ENCODE measurements at regions not wholly inside any gene's neighbourhood (a gene's known extent, or its start where the extent isn't known, plus 50 kb on each side); places are given as distances from the start of the nearest gene placed in this dataset.

- no peak for DNase-seq
These were observed 83.0 kb upstream of the GJB5 start for GRCh38 chr1:34671887-34672286.

- DNase-seq: peak; percentile 49
These were observed 73.1 kb upstream of the GJB5 start for GRCh38 chr1:34681480-34682451.

- no peak for DNase-seq
These were observed 72.2 kb upstream of the GJB5 start for GRCh38 chr1:34682452-34683223.

- peak; percentile 36 for DNase-seq
These were observed 71.2 kb upstream of the GJB5 start for GRCh38 chr1:34683616-34684015.

- DNase-seq: peak; percentile 41
These were observed 70.6 kb upstream of the GJB5 start for GRCh38 chr1:34684266-34684665.

- peak; percentile 79 for DNase-seq
These were observed 69.6 kb upstream of the GJB5 start for GRCh38 chr1:34685225-34685624.

GRCh38 chr1:34686531-34686930, 68.3 kb upstream of the GJB5 start:
- DNase-seq: no peak

- peak; percentile 35 for DNase-seq
These were observed 66.7 kb upstream of the GJB5 start for GRCh38 chr1:34688006-34688741.

GRCh38 chr1:34690269-34690668, 64.6 kb upstream of the GJB5 start:
- DNase-seq: peak; percentile 71

GRCh38 chr1:34693081-34693480, 61.8 kb upstream of the GJB5 start:
- DNase-seq: no peak

GRCh38 chr1:34694383-34694782, 60.5 kb upstream of the GJB5 start:
- no peak for DNase-seq

GRCh38 chr1:34695580-34695979, 59.3 kb upstream of the GJB5 start:
- peak; percentile 51 for DNase-seq

GRCh38 chr1:34696230-34696629, 58.6 kb upstream of the GJB5 start:
- no peak for DNase-seq

GRCh38 chr1:34696981-34697380, 57.9 kb upstream of the GJB5 start:
- DNase-seq: peak; percentile 23

GRCh38 chr1:34697818-34698217, 57.0 kb upstream of the GJB5 start:
- no peak for DNase-seq

- no peak for DNase-seq
These were observed 53.4 kb upstream of the GJB5 start for GRCh38 chr1:34701326-34702060.
